ENCODE measurements at regions not wholly inside any gene's neighbourhood (a gene's known extent, or its start where the extent isn't known, plus 50 kb on each side); places are given as distances from the start of the nearest gene placed in this dataset.
A peak's percentile ranks its signal among the peaks of the same experiment; 100 is the strongest.

DNA sequence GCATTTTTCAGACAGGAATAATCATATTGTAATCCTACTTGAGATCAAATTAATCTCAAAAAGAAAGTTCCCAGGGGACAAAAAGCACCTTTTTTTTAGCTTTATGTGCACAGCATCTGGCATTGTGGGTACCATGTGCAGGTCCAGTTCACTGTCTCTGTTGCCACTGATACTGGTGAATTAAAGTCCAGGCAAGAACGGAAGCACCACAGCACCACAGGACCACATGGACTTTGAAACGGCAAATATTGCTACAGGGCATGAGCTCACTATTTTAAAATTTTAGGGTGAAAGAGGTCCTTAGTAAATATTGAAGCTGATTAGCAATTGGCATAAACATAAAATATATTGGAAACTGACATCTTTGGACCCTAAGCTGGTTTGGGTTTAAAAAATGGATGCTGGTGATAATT, 709.0 kb downstream of the EPM2A start:
- Histone ChIP-seq H3K36me3 (no peaks in the 10 kb centered on the region), H3K27me3 (no peaks in the 10 kb centered on the region), H3K9me3 (no peaks in the 10 kb centered on the region), H3K27ac (no peak overlapping the region), H3K4me1 (no peaks in the 10 kb centered on the region), H3K4me3 (no peak overlapping the region)
- intact Hi-C loops (cut with DNase I; ENCODE audit: low total_unique reads) = no loop called here
- no peak for DNase-seq
- no peak for TF ChIP-seq CTCF (IDR thresholded peaks at IDR 0.05)

GRCh38 chr6:145028144-145028818, 707.0 kb downstream of the EPM2A start:
- H3K4me3 ChIP-seq = no peak overlapping the region
- peak; percentile 27 to 29 for TF ChIP-seq CTCF (IDR thresholded peaks at IDR 0.05)
- no peaks in the 10 kb centered on the region for H3K4me1 ChIP-seq
- no peaks in the 10 kb centered on the region for H3K9me3 ChIP-seq
- H3K27ac ChIP-seq = no peak overlapping the region
- no peak for DNase-seq
- no peaks in the 10 kb centered on the region for H3K27me3 ChIP-seq
- intact Hi-C loops (cut with DNase I; ENCODE audit: low total_unique reads) = no loop called here
- H3K36me3 ChIP-seq = no peaks in the 10 kb centered on the region

GRCh38 chr6:145031001-145031400, 704.3 kb downstream of the EPM2A start:
- H3K4me3 ChIP-seq = no peak overlapping the region
- no peaks in the 10 kb centered on the region for H3K9me3 ChIP-seq
- no peaks in the 10 kb centered on the region for H3K4me1 ChIP-seq
- DNase-seq = no peak
- no peak for TF ChIP-seq CTCF (IDR thresholded peaks at IDR 0.05)
- H3K27ac ChIP-seq = no peak overlapping the region
- no peaks in the 10 kb centered on the region for H3K36me3 ChIP-seq
- no peaks in the 10 kb centered on the region for H3K27me3 ChIP-seq
- intact Hi-C loops (cut with DNase I; ENCODE audit: low total_unique reads) = no loop called here

DNA sequence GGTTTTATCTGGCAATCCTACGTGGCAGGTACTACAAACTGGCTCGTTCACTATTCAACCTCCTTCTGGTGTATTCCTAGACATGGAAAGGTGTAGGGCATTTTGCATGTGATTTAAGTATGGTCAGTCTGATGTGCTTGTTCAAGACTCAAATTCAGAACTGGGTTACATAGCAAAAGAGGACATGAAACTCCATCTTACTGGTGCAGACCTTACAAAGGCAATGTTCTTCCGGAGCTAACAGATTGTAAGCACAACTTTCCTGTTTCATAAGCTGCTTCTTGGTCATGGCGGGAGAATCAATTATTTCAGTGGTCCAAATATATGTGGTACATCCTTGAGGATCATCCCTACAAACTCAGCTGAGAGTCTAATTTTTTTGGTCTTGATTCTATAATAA, 703.4 kb downstream of the EPM2A start:
- Histone ChIP-seq H3K4me3 (no peak overlapping the region), H3K4me1 (no peaks in the 10 kb centered on the region), H3K9me3 (no peaks in the 10 kb centered on the region), H3K36me3 (no peaks in the 10 kb centered on the region), H3K27ac (no peak overlapping the region), H3K27me3 (no peaks in the 10 kb centered on the region)
- TF ChIP-seq CTCF (IDR thresholded peaks at IDR 0.05) = no peak
- intact Hi-C loops (cut with DNase I; ENCODE audit: low total_unique reads) = no loop called here
- no peak for DNase-seq

- H3K36me3 ChIP-seq = no peaks in the 10 kb centered on the region
- no peak overlapping the region for H3K4me3 ChIP-seq
- H3K27me3 ChIP-seq = no peaks in the 10 kb centered on the region
- TF ChIP-seq CTCF (IDR thresholded peaks at IDR 0.05) = no peak
- intact Hi-C loops (cut with DNase I; ENCODE audit: low total_unique reads) = no loop called here
- no peak for DNase-seq
- no peak overlapping the region for H3K27ac ChIP-seq
- no peaks in the 10 kb centered on the region for H3K4me1 ChIP-seq
- no peaks in the 10 kb centered on the region for H3K9me3 ChIP-seq
These were observed 702.7 kb downstream of the EPM2A start for GRCh38 chr6:145032562-145033145.

Measured in tibial artery (tissue), 4 donors.